H9 (cell line): ENCODE measurements at regions not wholly inside any gene's neighbourhood (a gene's known extent, or its start where the extent isn't known, plus 50 kb on each side); places are given as distances from the start of the nearest gene placed in this dataset.

Source experiments
- DNase-seq: peaks from one replicate; pipeline ENCODE4 v3.0.0-alpha.2; 2017
- H2AFZ ChIP-seq: one replicate; pipeline ENCODE4 v1.6.1; 2013; ENCODE audit warnings: mild to moderate bottlenecking, low read length, control low read depth, moderate library complexity
- H2AK5ac ChIP-seq: 2 replicates; pipeline ENCODE4 v1.6.1; 2013; ENCODE audit warnings: low read length, control low read depth, mixed read lengths; ENCODE audit not compliant: insufficient read length
- H2BK120ac ChIP-seq: one replicate; pipeline ENCODE4 v1.6.1; 2013; ENCODE audit warnings: low read depth, mild to moderate bottlenecking, low read length, control low read depth, inconsistent platforms; ENCODE audit not compliant: poor library complexity, severe bottlenecking
- H2BK12ac ChIP-seq: 2 replicates; pipeline ENCODE4 v1.6.1; 2013; ENCODE audit warnings: low read length, control low read depth, mixed read lengths, low read depth; ENCODE audit not compliant: insufficient read length
- H2BK15ac ChIP-seq: 2 replicates; pipeline ENCODE4 v1.6.1; 2013; ENCODE audit warnings: low read depth, low read length, control low read depth
- H2BK20ac ChIP-seq: one replicate; pipeline ENCODE4 v1.6.1; 2013; ENCODE audit warnings: low read depth, mild to moderate bottlenecking, low read length, control low read depth, inconsistent platforms; ENCODE audit not compliant: poor library complexity, severe bottlenecking
- H2BK5ac ChIP-seq: 2 replicates; pipeline ENCODE4 v1.6.1; 2013; ENCODE audit warnings: low read length, control low read depth, mixed read lengths; ENCODE audit not compliant: insufficient read length
- H3K14ac ChIP-seq: 2 replicates; pipeline ENCODE4 v1.6.1; 2013; ENCODE audit warnings: low read length, control low read depth; ENCODE audit not compliant: insufficient read depth
- H3K18ac ChIP-seq: 2 replicates; pipeline ENCODE4 v1.6.1; 2013; ENCODE audit warnings: low read depth, mild to moderate bottlenecking, mixed read lengths, low read length, control low read depth; ENCODE audit not compliant: insufficient read length
- H3K23ac ChIP-seq: 2 replicates; pipeline ENCODE4 v1.6.1; 2013; ENCODE audit warnings: low read length, control low read depth, mixed read lengths, low read depth; ENCODE audit not compliant: insufficient read length
- H3K23me2 ChIP-seq: 2 replicates; pipeline ENCODE4 v1.6.1; 2013; ENCODE audit warnings: low read depth, mild to moderate bottlenecking, mixed read lengths, low read length, control low read depth; ENCODE audit not compliant: insufficient read length, poor library complexity, severe bottlenecking
- H3K27ac ChIP-seq: 2 replicates; pipeline ENCODE4 v1.5.1; 2013; ENCODE audit warnings: low read length, control low read depth, mixed read lengths, low read depth; ENCODE audit not compliant: insufficient read length
- H3K27me3 ChIP-seq: 2 replicates; pipeline ENCODE4 v1.6.1; 2013; ENCODE audit warnings: low read length, control low read depth, inconsistent platforms; ENCODE audit not compliant: insufficient read depth
- H3K4ac ChIP-seq: 2 replicates; pipeline ENCODE4 v1.6.1; 2013; ENCODE audit warnings: low read depth, mild to moderate bottlenecking, control low read depth, inconsistent platforms, low read length, moderate library complexity
- H3K4me1 ChIP-seq: 2 replicates; pipeline ENCODE4 v1.6.1; 2013; ENCODE audit warnings: low read length, control low read depth, inconsistent platforms; ENCODE audit not compliant: insufficient read depth
- H3K4me2 ChIP-seq: 2 replicates; pipeline ENCODE4 v1.6.1; 2013; ENCODE audit warnings: low read length, control low read depth, mixed read lengths; ENCODE audit not compliant: insufficient read length, insufficient read depth
- H3K56ac ChIP-seq: 2 replicates; pipeline ENCODE4 v1.6.1; 2013; ENCODE audit warnings: low read depth, mild to moderate bottlenecking, mixed read lengths, low read length, control low read depth; ENCODE audit not compliant: insufficient read length
- H3K79me1 ChIP-seq: 2 replicates; pipeline ENCODE4 v1.6.1; 2013; ENCODE audit warnings: low read depth, mild to moderate bottlenecking, moderate library complexity, low read length, control low read depth, inconsistent platforms; ENCODE audit not compliant: insufficient read depth, poor library complexity, severe bottlenecking
- H3K79me2 ChIP-seq: 2 replicates; pipeline ENCODE4 v1.6.1; 2013; ENCODE audit warnings: low read length, control low read depth, inconsistent platforms; ENCODE audit not compliant: insufficient read depth
- H3K9ac ChIP-seq: 2 replicates; pipeline ENCODE4 v1.6.1; 2013; ENCODE audit warnings: low read length, control low read depth, mixed read lengths; ENCODE audit not compliant: insufficient read length; ENCODE audit errors: extremely low read depth
- H3K9me3 ChIP-seq: one replicate; pipeline ENCODE4 v1.6.1; 2013; ENCODE audit warnings: low read depth, low read length, inconsistent platforms; ENCODE audit not compliant: control insufficient read depth
- H3T11ph ChIP-seq: one replicate; pipeline ENCODE4 v1.6.1; 2013; ENCODE audit warnings: mild to moderate bottlenecking, low read length, control low read depth, inconsistent platforms
- H4K20me1 ChIP-seq: one replicate; pipeline ENCODE4 v1.6.1; 2013; ENCODE audit not compliant: control insufficient read depth, insufficient read length, insufficient read depth
- H4K5ac ChIP-seq: 2 replicates; pipeline ENCODE4 v1.6.1; 2013; ENCODE audit warnings: low read depth, mild to moderate bottlenecking, mixed read lengths, low read length, control low read depth; ENCODE audit not compliant: insufficient read length
- H4K8ac ChIP-seq: replicated peaks from 2 replicates; pipeline ENCODE4 v1.6.1; 2013; ENCODE audit warnings: low read length, control low read depth, mixed read lengths, low read depth; ENCODE audit not compliant: insufficient read length
- H4K91ac ChIP-seq: 2 replicates; pipeline ENCODE4 v1.6.1; 2013; ENCODE audit warnings: low read depth, mild to moderate bottlenecking, moderate library complexity, mixed read lengths, low read length, control low read depth; ENCODE audit not compliant: insufficient read length
- H3K27ac Mint-ChIP-seq, 3 experiments: 2 replicates in 2 of 3; 3 replicates in 1 of 3; pipeline ENCODE4 v1.8.0; 2020 to 2021; ENCODE audit warnings: mixed read lengths in 3 of 3, mild to moderate bottlenecking in 1 of 3, moderate library complexity in 1 of 3
- H3K27me3 Mint-ChIP-seq: 2 replicates; pipeline ENCODE4 v1.8.0; 2021; ENCODE audit warnings: low read depth, mild to moderate bottlenecking, moderate library complexity, mixed read lengths
- H3K36me3 Mint-ChIP-seq, 3 experiments: 2 replicates in 2 of 3; 3 replicates in 1 of 3; pipeline ENCODE4 v1.8.0; 2020 to 2021; ENCODE audit warnings: low read depth in 3 of 3, mixed read lengths in 3 of 3; ENCODE audit not compliant: insufficient read depth in 1 of 3
- H3K4me1 Mint-ChIP-seq, 2 experiments: 2 replicates each; pipeline ENCODE4 v1.8.0; 2020; ENCODE audit warnings: mixed read lengths in 2 of 2
- H3K4me3 Mint-ChIP-seq, 2 experiments: 2 replicates in 1 of 2; 3 replicates in 1 of 2; pipeline ENCODE4 v1.8.0; 2020 to 2021; ENCODE audit warnings: mild to moderate bottlenecking in 2 of 2, mixed read lengths in 2 of 2, moderate library complexity in 1 of 2
- H3K9me3 Mint-ChIP-seq, 2 experiments: 2 replicates in 1 of 2; 3 replicates in 1 of 2; pipeline ENCODE4 v1.8.0; 2020; ENCODE audit warnings: mild to moderate bottlenecking in 2 of 2, mixed read lengths in 2 of 2, moderate library complexity in 1 of 2
- CTCF ChIP-seq: fragments of 200-600 bp; sonication (generic); conservative IDR thresholded peaks from 3 replicates; pipeline ENCODE4 v1.8.0; 2021; ENCODE audit warnings: antibody characterized with exemption, mild to moderate bottlenecking
- WGBS: extraction: QIAGEN DNeasy Blood & Tissue Kit; methylation state at CpG from one replicate; pipeline ENCODE4 v1.1.7; 2013; ENCODE audit warnings: missing lambda C conversion rate, low lambda C conversion rate, mixed read lengths; ENCODE audit not compliant: insufficient read length; ENCODE audit errors: extremely low coverage; 5-methylcytosine and 5-hydroxymethylcytosine counted together

GRCh38 chr2:175728032-175728431, 274.0 kb downstream of the LNPK start:
- Mint-ChIP-seq H3K9me3 (no peaks in the 10 kb centered on the region), H3K4me3 (no peak overlapping the region)

More at GRCh38 chr2:175728032-175728431, 274.0 kb downstream of the LNPK start:
- Histone ChIP-seq H3K9ac (no peak overlapping the region), H4K91ac (no peak overlapping the region), H3K9me3 (no peaks in the 10 kb centered on the region), H2BK15ac (no peak overlapping the region), H2BK12ac (no peak overlapping the region), H4K20me1 (no peaks in the 10 kb centered on the region), H3K79me2 (no peaks in the 10 kb centered on the region), H4K5ac (no peak overlapping the region), H3K27ac (no peak overlapping the region), H2AK5ac (no peak overlapping the region), H3K23me2 (no peaks in the 10 kb centered on the region), H4K8ac (no peak overlapping the region), H3K4me1 (no peaks in the 10 kb centered on the region), H2BK5ac (no peak overlapping the region), H3K18ac (no peak overlapping the region), H3K4ac (no peak overlapping the region), H3K27me3 (no peaks in the 10 kb centered on the region), H3K23ac (no peak overlapping the region), H3K4me2 (no peak overlapping the region), H2BK120ac (no peak overlapping the region), H2BK20ac (no peak overlapping the region), H3T11ph (no peak overlapping the region), H2AFZ (no peak overlapping the region), H3K79me1 (no peaks in the 10 kb centered on the region), H3K56ac (no peak overlapping the region), H3K14ac (no peak overlapping the region)
- Mint-ChIP-seq H3K27ac (no peak overlapping the region), H3K36me3 (no peaks in the 10 kb centered on the region), H3K4me1 (no peaks in the 10 kb centered on the region), H3K27me3 (no peaks in the 10 kb centered on the region)
- TF ChIP-seq CTCF, result no peak
- no peak for DNase-seq
- WGBS, result no CpG with 5 or more reads among the region's 4 CpGs
